ENCODE measurements at regions not wholly inside any gene's neighbourhood (a gene's known extent, or its start where the extent isn't known, plus 50 kb on each side); places are given as distances from the start of the nearest gene placed in this dataset.

DNA sequence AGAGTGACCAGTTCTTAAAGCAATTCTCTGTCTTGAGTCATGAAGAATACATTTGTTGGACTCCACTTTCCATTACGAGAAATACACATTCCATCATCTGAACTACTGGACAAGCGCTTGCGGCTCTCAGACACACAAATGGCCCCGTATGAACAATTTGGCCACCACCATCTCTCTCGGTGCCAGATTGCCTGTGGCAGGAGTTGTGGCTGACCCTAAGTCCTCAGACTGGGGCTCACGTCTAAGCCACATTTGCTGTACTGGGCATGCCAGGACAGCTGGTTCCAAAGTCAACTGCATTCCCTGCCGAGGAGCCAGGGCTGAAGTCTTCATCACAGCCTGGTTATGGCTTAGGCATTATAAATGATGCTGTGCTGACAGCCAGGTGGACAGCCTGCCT is 227.5 kb downstream of the MIAT start:
- H4K20me1 ChIP-seq (ENCODE audit: insufficient read depth, low read length): no peaks in the 10 kb centered on the region
- DNase-seq (ENCODE audit: low read depth): peak; percentile 82
- H3K9me3 Mint-ChIP-seq (ENCODE audit: unreplicated experiment): no peaks in the 10 kb centered on the region

DNA sequence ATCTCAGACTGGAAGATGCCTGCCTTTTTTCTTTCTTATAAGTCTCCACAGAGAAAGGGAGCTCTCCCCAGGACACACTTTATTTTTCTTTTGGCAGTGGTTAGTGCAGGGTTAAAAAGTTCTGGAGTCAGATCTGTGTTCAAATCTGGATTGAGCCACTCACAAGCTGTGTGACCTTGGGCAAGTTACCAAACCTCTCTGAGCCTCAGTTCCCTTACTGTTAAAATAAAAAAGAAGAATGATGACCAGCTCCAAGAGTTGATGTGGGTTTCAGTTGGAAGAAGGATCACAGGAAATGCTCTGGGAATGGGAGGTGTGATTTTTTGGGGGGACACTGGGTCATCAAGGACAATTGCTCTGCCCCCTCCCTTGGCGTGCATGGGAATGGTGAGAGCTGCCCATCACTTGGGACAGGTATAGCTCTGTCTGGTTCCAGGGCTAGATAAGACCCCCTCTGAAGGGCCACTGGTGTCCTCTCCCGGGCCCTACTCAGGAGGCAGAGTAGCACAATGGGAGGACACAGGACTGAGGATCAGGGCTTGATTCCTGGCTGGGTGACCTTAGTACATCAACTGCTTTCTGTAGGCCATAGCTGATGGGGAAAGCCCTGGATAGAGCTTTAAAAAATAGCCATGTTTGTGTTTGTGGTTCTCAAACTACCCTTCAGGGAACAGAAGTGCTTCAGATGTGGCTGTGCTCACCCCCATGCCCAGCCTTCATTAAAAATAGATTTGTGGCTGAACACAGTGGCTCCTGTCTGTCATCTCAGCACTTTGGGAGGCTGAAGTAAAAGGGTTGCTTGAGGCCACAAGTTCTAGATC is 228.3 kb downstream of the MIAT start:
- Mint-ChIP-seq H3K9me3 (ENCODE audit: unreplicated experiment) (no peaks in the 10 kb centered on the region), H3K4me1 (ENCODE audit: low read depth, unreplicated experiment) (peaks cover 36% of the 10 kb centered on the region), H3K27me3 (ENCODE audit: low read depth, unreplicated experiment) (no peaks in the 10 kb centered on the region), H3K4me3 (ENCODE audit: unreplicated experiment) (no peak overlapping the region), H3K36me3 (ENCODE audit: low read depth, unreplicated experiment) (no peaks in the 10 kb centered on the region), H3K27ac (ENCODE audit: unreplicated experiment) (peak overlapping the region; percentile 75)
- Histone ChIP-seq H3K79me2 (ENCODE audit: insufficient read depth, low read length) (no peaks in the 10 kb centered on the region), H3K27ac (ENCODE audit: low read depth, low read length) (peak overlapping the region; percentile 29), H3K4me2 (ENCODE audit: low read length) (no peak overlapping the region), H2AFZ (ENCODE audit: low read depth, low read length) (no peak overlapping the region), H3K9ac (ENCODE audit: low read length) (no peak overlapping the region), H3K4me1 (ENCODE audit: insufficient read depth, low read length) (peaks cover 23% of the 10 kb centered on the region), H3K9me3 (ENCODE audit: insufficient read depth, low read depth, low read length) (no peaks in the 10 kb centered on the region), H3K4me3 (ENCODE audit: insufficient read depth, low read depth, low read length) (no peak overlapping the region), H3K27me3 (ENCODE audit: insufficient read depth, low read length) (no peaks in the 10 kb centered on the region), H4K20me1 (ENCODE audit: insufficient read depth, low read length) (no peaks in the 10 kb centered on the region), H3K36me3 (ENCODE audit: insufficient read depth, low read length) (no peaks in the 10 kb centered on the region)
- FAIRE-seq (peak; percentile 13), DNase-seq (ENCODE audit: low read depth) (no peak)
- TF ChIP-seq, protein P1, sequence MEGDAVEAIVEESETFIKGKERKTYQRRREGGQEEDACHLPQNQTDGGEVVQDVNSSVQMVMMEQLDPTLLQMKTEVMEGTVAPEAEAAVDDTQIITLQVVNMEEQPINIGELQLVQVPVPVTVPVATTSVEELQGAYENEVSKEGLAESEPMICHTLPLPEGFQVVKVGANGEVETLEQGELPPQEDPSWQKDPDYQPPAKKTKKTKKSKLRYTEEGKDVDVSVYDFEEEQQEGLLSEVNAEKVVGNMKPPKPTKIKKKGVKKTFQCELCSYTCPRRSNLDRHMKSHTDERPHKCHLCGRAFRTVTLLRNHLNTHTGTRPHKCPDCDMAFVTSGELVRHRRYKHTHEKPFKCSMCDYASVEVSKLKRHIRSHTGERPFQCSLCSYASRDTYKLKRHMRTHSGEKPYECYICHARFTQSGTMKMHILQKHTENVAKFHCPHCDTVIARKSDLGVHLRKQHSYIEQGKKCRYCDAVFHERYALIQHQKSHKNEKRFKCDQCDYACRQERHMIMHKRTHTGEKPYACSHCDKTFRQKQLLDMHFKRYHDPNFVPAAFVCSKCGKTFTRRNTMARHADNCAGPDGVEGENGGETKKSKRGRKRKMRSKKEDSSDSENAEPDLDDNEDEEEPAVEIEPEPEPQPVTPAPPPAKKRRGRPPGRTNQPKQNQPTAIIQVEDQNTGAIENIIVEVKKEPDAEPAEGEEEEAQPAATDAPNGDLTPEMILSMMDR (IDR thresholded peaks at IDR 0.05; ENCODE audit: insufficient read depth, low read depth, low read length): no peak

More for the DNA sequence above, 227.5 kb downstream of the MIAT start:
- TF ChIP-seq, protein P1 (IDR thresholded peaks at IDR 0.05; ENCODE audit: insufficient read depth, low read depth, low read length): no peak
- no peak for TF ChIP-seq EZH2 (IDR thresholded peaks at IDR 0.05; ENCODE audit: insufficient read depth, low read length)
- Mint-ChIP-seq H3K4me1 (ENCODE audit: low read depth, unreplicated experiment) (peaks cover 33% of the 10 kb centered on the region), H3K27ac (ENCODE audit: unreplicated experiment) (no peak overlapping the region), H3K4me3 (ENCODE audit: unreplicated experiment) (no peak overlapping the region), H3K27me3 (ENCODE audit: low read depth, unreplicated experiment) (no peaks in the 10 kb centered on the region), H3K36me3 (ENCODE audit: low read depth, unreplicated experiment) (no peaks in the 10 kb centered on the region)
- Histone ChIP-seq H3K36me3 (ENCODE audit: insufficient read depth, low read length) (no peaks in the 10 kb centered on the region), H2AFZ (ENCODE audit: low read depth, low read length) (no peak overlapping the region), H3K27ac (ENCODE audit: low read depth, low read length) (no peak overlapping the region), H3K4me3 (ENCODE audit: insufficient read depth, low read depth, low read length) (no peak overlapping the region), H3K4me1 (ENCODE audit: insufficient read depth, low read length) (peaks cover 23% of the 10 kb centered on the region), H3K4me2 (ENCODE audit: low read length) (no peak overlapping the region), H3K9me3 (ENCODE audit: insufficient read depth, low read depth, low read length) (no peaks in the 10 kb centered on the region), H3K9ac (ENCODE audit: low read length) (no peak overlapping the region), H3K79me2 (ENCODE audit: insufficient read depth, low read length) (no peaks in the 10 kb centered on the region), H3K27me3 (ENCODE audit: insufficient read depth, low read length) (no peaks in the 10 kb centered on the region)
- FAIRE-seq: no peak

DNA sequence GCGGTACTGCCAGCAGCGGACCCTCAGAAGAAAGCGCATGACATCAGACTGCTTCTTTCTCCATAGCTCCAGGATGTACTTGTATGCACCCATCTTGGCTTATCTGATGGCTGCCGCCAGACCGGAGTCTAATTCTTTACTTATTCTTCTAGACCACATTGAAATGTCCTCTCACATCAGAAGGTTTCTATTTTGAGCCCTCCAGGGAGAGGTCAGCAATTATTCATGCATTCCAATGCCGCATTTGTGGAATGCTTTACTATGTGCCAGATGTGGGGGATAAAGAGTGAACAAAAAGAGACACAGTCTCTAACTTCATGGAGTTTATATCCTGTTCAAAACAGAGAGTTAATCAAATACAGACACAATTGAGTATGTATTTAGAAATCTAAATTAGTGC is 230.1 kb downstream of the MIAT start:
- TF ChIP-seq, protein P1 (IDR thresholded peaks at IDR 0.05; ENCODE audit: insufficient read depth, low read depth, low read length): no peak
- no peak for TF ChIP-seq EZH2 (IDR thresholded peaks at IDR 0.05; ENCODE audit: insufficient read depth, low read length)
- no peaks in the 10 kb centered on the region for H4K20me1 ChIP-seq (ENCODE audit: insufficient read depth, low read length)
- Mint-ChIP-seq H3K4me3 (ENCODE audit: unreplicated experiment) (peak overlapping the region; percentile 31), H3K27ac (ENCODE audit: unreplicated experiment) (peak overlapping the region; percentile 92), H3K36me3 (ENCODE audit: low read depth, unreplicated experiment) (no peaks in the 10 kb centered on the region), H3K27me3 (ENCODE audit: low read depth, unreplicated experiment) (no peaks in the 10 kb centered on the region), H3K9me3 (ENCODE audit: unreplicated experiment) (no peaks in the 10 kb centered on the region), H3K4me1 (ENCODE audit: low read depth, unreplicated experiment) (peaks cover 49% of the 10 kb centered on the region)
- H3K36me3 ChIP-seq (ENCODE audit: insufficient read depth, low read length): no peaks in the 10 kb centered on the region
- peaks cover 36% of the 10 kb centered on the region for H3K4me1 ChIP-seq (ENCODE audit: insufficient read depth, low read length)
- H2AFZ ChIP-seq (ENCODE audit: low read depth, low read length): no peak overlapping the region
- peak overlapping the region; percentile 40 for H3K4me2 ChIP-seq (ENCODE audit: low read length)
- H3K79me2 ChIP-seq (ENCODE audit: insufficient read depth, low read length): no peaks in the 10 kb centered on the region
- peak; percentile 96 for FAIRE-seq
- no peaks in the 10 kb centered on the region for H3K27me3 ChIP-seq (ENCODE audit: insufficient read depth, low read length)
- peak overlapping the region; percentile 54 for H3K27ac ChIP-seq (ENCODE audit: low read depth, low read length)
- no peaks in the 10 kb centered on the region for H3K9me3 ChIP-seq (ENCODE audit: insufficient read depth, low read depth, low read length)
- DNase-seq (ENCODE audit: low read depth): peak; percentile 97
- H3K4me3 ChIP-seq (ENCODE audit: insufficient read depth, low read depth, low read length): no peak overlapping the region
- peak overlapping the region; percentile 20 for H3K9ac ChIP-seq (ENCODE audit: low read length)

Data from astrocyte (in vitro differentiated cells and primary cell).